GM06990 (cell line): ENCODE measurements at regions not wholly inside any gene's neighbourhood (a gene's known extent, or its start where the extent isn't known, plus 50 kb on each side); places are given as distances from the start of the nearest gene placed in this dataset.

Source experiments
- DNase-seq: peaks from one replicate; pipeline ENCODE4 v3.0.0-alpha.2; 2011; ENCODE audit not compliant: insufficient read length; ENCODE audit errors: extremely low read depth
- H3K27me3 ChIP-seq: replicated peaks from 2 replicates; pipeline ENCODE4 v1.6.0; 2011; ENCODE audit warnings: low read length; ENCODE audit not compliant: control insufficient read depth, insufficient read depth
- H3K36me3 ChIP-seq: 2 replicates; pipeline ENCODE4 v1.5.1; 2011; ENCODE audit warnings: low read length; ENCODE audit not compliant: control insufficient read depth, insufficient read depth
- H3K4me3 ChIP-seq: replicated peaks from 2 replicates; pipeline ENCODE4 v1.5.1; 2011; ENCODE audit warnings: low read depth, mild to moderate bottlenecking, control low read depth, low read length
- TF ChIP-seq, protein P1 (sequence below): IDR thresholded peaks from 2 replicates; pipeline ENCODE4 v1.5.1; 2011; ENCODE audit warnings: low read length, control low read depth, mild to moderate bottlenecking, inconsistent platforms; ENCODE audit not compliant: insufficient read depth, poor library complexity, severe bottlenecking

DNA sequence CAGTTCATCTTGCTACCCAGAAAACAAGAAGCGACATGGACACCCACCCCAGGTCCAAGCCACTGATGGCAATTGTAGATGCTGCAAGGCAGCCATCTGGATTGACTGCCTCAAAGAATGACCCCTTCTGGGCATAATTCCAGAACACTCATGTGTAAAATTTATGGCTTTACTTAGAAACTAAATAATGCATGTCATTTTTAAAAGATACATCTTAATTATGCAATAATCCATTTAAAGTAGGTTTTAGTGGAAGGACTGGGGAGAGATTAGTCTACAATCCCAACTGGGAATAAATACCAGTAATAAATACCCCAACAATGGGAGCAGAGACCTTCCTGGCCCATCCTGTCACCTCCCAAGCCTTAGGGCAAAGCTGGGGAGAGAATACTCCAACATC, 247.7 kb downstream of the SS18 start:
- TF ChIP-seq, protein P1, sequence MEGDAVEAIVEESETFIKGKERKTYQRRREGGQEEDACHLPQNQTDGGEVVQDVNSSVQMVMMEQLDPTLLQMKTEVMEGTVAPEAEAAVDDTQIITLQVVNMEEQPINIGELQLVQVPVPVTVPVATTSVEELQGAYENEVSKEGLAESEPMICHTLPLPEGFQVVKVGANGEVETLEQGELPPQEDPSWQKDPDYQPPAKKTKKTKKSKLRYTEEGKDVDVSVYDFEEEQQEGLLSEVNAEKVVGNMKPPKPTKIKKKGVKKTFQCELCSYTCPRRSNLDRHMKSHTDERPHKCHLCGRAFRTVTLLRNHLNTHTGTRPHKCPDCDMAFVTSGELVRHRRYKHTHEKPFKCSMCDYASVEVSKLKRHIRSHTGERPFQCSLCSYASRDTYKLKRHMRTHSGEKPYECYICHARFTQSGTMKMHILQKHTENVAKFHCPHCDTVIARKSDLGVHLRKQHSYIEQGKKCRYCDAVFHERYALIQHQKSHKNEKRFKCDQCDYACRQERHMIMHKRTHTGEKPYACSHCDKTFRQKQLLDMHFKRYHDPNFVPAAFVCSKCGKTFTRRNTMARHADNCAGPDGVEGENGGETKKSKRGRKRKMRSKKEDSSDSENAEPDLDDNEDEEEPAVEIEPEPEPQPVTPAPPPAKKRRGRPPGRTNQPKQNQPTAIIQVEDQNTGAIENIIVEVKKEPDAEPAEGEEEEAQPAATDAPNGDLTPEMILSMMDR: no peak
- Histone ChIP-seq H3K36me3 (no peaks in the 10 kb centered on the region), H3K27me3 (no peaks in the 10 kb centered on the region), H3K4me3 (no peak overlapping the region)
- DNase-seq: no peak

DNA sequence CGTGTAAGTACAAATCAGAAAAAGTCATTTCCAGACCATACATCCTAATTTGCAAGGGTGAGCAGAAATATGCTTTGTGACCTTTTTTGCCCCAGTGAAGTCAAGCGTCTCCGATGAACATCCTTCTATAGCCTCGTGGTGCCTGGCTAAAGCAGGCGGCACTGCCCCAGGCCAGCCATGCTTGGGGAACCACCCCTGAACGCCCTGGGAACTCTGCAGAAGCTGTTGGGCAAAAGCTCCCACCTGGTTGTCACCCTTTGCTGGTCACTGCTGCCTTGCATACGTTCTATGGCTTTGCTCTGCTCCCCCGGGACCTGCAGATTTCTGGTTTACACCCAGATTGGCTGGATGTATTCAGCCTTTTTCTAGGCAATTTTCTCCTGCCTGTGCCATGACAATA, 256.4 kb downstream of the SS18 start:
- H3K36me3 ChIP-seq: no peaks in the 10 kb centered on the region
- no peak overlapping the region for H3K4me3 ChIP-seq
- no peaks in the 10 kb centered on the region; the same call in 1 of the 2 replicates for H3K27me3 ChIP-seq
- DNase-seq: no peak
- TF ChIP-seq, protein P1: no peak

DNA sequence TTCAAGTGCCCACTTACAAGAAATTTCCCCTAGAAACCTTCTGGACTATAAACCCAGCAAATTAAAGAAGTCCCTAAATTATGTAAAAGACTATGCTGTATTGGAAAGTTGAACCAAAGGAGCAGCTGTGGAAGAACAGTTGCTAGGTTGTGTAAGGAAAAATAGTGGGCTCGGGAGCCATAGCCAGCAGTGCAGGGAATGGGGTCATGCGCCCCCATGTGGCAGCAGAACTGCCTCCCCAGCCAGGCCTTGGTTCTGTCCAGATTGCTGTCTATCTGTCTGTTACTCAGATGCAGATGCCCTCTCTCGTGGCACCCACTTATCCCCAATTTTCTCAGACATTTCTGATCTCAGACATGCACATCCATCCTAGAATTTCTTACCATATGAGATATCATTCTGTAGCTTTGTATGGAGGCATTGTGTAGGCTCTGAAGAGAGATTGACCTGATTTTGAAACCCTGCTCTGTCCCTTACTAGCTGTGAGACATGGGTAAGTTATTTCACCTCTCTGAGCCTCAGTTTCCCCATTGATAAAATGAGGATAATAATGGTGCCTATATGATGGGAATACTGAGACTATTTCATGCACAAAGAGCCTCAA, 258.3 kb downstream of the SS18 start:
- DNase-seq: no peak
- TF ChIP-seq, protein P1: peak; percentile 92
- Histone ChIP-seq H3K4me3 (no peak overlapping the region), H3K27me3 (no peaks in the 10 kb centered on the region; the same call in 1 of the 2 replicates), H3K36me3 (no peaks in the 10 kb centered on the region)

DNA sequence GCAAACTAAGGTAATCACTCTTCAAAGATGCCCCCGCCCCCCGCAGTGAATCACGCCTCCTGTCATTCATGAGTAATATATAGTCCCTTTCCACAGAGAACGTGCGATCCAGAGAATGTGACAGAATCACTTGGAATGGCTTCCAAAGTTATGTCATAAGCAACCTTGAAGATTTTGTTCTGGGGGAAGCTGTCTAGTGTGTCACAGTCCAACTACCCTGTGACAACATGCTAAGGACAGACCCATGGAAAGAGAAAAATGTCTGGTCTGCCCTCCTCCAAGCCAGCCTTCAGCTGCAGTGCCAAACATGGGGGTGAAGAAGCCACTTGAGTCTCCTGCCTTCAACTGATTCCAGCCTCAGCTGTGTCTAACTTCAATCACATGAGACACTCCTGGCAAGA, 259.1 kb downstream of the SS18 start:
- DNase-seq: no peak
- TF ChIP-seq, protein P1: no peak
- Histone ChIP-seq H3K36me3 (no peaks in the 10 kb centered on the region), H3K4me3 (no peak overlapping the region), H3K27me3 (no peaks in the 10 kb centered on the region; the same call in 1 of the 2 replicates)

DNA sequence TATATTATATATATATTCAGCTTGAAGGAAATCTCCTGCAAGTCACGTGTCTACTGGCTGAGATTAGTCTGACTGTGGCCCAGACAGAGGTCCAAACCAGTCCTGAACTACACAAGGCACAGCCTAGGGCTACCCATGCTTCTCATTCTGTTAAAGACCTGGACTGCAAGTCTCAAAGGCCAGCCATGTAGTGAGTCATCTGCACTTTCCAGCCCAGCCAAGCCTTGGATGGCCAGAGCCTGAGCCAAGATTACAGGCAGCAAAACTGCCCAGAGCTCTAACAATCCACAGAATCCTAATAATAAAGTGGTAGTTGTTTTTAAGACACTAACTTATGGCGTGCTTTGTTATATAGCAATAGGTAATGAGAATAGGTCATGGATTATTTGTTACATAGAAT, 259.6 kb downstream of the SS18 start:
- no peak for DNase-seq
- Histone ChIP-seq H3K27me3 (no peaks in the 10 kb centered on the region; the same call in 1 of the 2 replicates), H3K36me3 (no peaks in the 10 kb centered on the region), H3K4me3 (no peak overlapping the region)
- TF ChIP-seq, protein P1: no peak

DNA sequence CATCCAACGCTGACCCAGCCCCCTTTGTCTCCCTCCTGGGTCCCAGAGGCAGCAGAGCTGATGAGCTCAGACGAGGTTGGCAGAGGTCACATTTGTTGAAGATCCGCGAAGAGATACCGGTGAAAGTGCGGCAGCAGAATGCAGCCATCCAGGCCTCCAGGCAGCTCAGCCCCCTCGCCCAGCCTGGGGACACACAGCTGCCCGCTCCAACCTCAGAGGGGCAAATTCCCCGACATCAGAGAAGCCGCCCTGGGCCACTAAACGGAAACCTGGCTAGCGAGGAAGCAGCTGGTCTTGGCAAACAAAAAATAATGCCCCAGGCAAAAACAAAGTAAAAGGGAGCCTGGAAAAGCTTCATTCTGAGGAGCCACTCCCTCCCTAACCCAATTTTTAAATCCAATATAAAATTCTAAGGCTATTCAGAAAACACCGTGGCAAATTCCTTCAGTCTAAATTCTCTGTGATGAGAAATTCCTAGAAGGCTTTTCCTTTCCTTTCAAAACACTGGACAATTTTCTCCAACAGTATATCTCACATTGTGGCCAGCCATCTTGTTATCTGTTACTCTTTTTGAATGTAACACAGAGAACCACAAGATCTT, 262.4 kb downstream of the SS18 start:
- no peaks in the 10 kb centered on the region for H3K27me3 ChIP-seq
- DNase-seq: no peak
- TF ChIP-seq, protein P1: no peak
- H3K36me3 ChIP-seq: no peaks in the 10 kb centered on the region
- no peak overlapping the region for H3K4me3 ChIP-seq
